Fibroblast of skin of scalp (primary cell): ENCODE measurements at regions not wholly inside any gene's neighbourhood (a gene's known extent, or its start where the extent isn't known, plus 50 kb on each side); places are given as distances from the start of the nearest gene placed in this dataset.

ENCODE experiments used
- DNase-seq: peaks from one replicate; pipeline ENCODE4 v3.0.0-alpha.2; 2013

- peak; percentile 40 for DNase-seq
These were observed 65.3 kb upstream of the SHISA3 start for GRCh38 chr4:42331914-42332368.

GRCh38 chr4:42339935-42340406 lies 57.3 kb upstream of the SHISA3 start:
- peak; percentile 26 for DNase-seq

- peak; percentile 32 for DNase-seq
These were observed 55.7 kb upstream of the SHISA3 start for GRCh38 chr4:42341518-42342026.

- no peak for DNase-seq
These were observed 54.8 kb upstream of the SHISA3 start for GRCh38 chr4:42342459-42342858.

GRCh38 chr4:42344309-42344708 lies 53.0 kb upstream of the SHISA3 start:
- no peak for DNase-seq

- DNase-seq = no peak
These were observed 52.5 kb upstream of the SHISA3 start for GRCh38 chr4:42344749-42345148.

- DNase-seq = no peak
These were observed 51.2 kb upstream of the SHISA3 start for GRCh38 chr4:42345962-42346544.

GRCh38 chr4:42347076-42347475 lies 50.2 kb upstream of the SHISA3 start:
- no peak for DNase-seq
